ENCODE measurements at regions not wholly inside any gene's neighbourhood (a gene's known extent, or its start where the extent isn't known, plus 50 kb on each side); places are given as distances from the start of the nearest gene placed in this dataset.

GRCh38 chr5:174785120-174785680, 60.8 kb downstream of the MSX2 start:
- Histone ChIP-seq H3K4me1 (ENCODE audit: control insufficient read depth, low read length) (no peaks in the 10 kb centered on the region), H3K4me2 (ENCODE audit: low read length) (no peak overlapping the region), H3K4me3 (ENCODE audit: low read length) (no peak overlapping the region), H3K27me3 (ENCODE audit: control insufficient read depth, low read length) (no peaks in the 10 kb centered on the region), H3K9me3 (ENCODE audit: control insufficient read depth, insufficient read depth, low read length) (peaks cover 4% of the 10 kb centered on the region; the same call in 1 of the 2 replicates), H3F3A (ENCODE audit: control insufficient read depth, insufficient read depth) (no peaks in the 10 kb centered on the region), H3K9me2 (replicated peaks; ENCODE audit: control insufficient read depth, low read length) (no peaks in the 10 kb centered on the region), H3K79me2 (ENCODE audit: control insufficient read depth, low read length) (no peaks in the 10 kb centered on the region), H3K27ac (ENCODE audit: low read depth, low read length) (no peak overlapping the region), H3K36me3 (ENCODE audit: control insufficient read depth, low read length) (no peaks in the 10 kb centered on the region), H4K20me1 (ENCODE audit: control insufficient read depth, insufficient read depth, low read depth, low read length) (no peaks in the 10 kb centered on the region)
- TF ChIP-seq, protein P1, sequence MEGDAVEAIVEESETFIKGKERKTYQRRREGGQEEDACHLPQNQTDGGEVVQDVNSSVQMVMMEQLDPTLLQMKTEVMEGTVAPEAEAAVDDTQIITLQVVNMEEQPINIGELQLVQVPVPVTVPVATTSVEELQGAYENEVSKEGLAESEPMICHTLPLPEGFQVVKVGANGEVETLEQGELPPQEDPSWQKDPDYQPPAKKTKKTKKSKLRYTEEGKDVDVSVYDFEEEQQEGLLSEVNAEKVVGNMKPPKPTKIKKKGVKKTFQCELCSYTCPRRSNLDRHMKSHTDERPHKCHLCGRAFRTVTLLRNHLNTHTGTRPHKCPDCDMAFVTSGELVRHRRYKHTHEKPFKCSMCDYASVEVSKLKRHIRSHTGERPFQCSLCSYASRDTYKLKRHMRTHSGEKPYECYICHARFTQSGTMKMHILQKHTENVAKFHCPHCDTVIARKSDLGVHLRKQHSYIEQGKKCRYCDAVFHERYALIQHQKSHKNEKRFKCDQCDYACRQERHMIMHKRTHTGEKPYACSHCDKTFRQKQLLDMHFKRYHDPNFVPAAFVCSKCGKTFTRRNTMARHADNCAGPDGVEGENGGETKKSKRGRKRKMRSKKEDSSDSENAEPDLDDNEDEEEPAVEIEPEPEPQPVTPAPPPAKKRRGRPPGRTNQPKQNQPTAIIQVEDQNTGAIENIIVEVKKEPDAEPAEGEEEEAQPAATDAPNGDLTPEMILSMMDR (IDR thresholded peaks at IDR 0.05; ENCODE audit: low read depth, low read length, poor library complexity, severe bottlenecking): no peak
- TF ChIP-seq EZH2phosphoT487 (IDR thresholded peaks at IDR 0.05; ENCODE audit: borderline replicate concordance, low read length): no peak

Data from DOHH2 (cell line).